Activated naive CD4-positive, alpha-beta T cell treated with anti-CD3 and anti-CD28 coated beads, Interleukin-2, amount 50 U/mL, for 72 hours (primary cell): ENCODE measurements at regions not wholly inside any gene's neighbourhood (a gene's known extent, or its start where the extent isn't known, plus 50 kb on each side); places are given as distances from the start of the nearest gene placed in this dataset.

Experiments used
- ATAC-seq, 2 donors: fragments of 150-1000 bp; cut with Tn5 transposase; 2 replicates each; pipeline ENCODE4 v1.10.0; 2021; ENCODE audit warnings: mild to moderate bottlenecking in 2 of 2, moderate library complexity in 2 of 2
- DNase-seq, 2 donors: peaks; one replicate each; pipeline ENCODE4 v3.0.0; 2021 to 2022; ENCODE audit warnings: low spot score in 2 of 2
- H3K27ac Mint-ChIP-seq, 2 donors: one replicate each; pipeline ENCODE4 v1.8.0; 2022; ENCODE audit warnings: mild to moderate bottlenecking in 2 of 2, mixed read lengths in 2 of 2
- H3K36me3 Mint-ChIP-seq, 2 donors: one replicate each; pipeline ENCODE4 v1.8.0; 2022; ENCODE audit warnings: mixed read lengths in 2 of 2
- H3K9me3 Mint-ChIP-seq, 2 donors: one replicate each; pipeline ENCODE4 v1.8.0; 2022; ENCODE audit warnings: mixed read lengths in 2 of 2

- ATAC-seq (no peak), DNase-seq (no peak)
- H3K36me3 Mint-ChIP-seq, result no peaks in the 10 kb centered on the region
- no peaks in the 10 kb centered on the region for H3K9me3 Mint-ChIP-seq
- H3K27ac Mint-ChIP-seq, result no peak overlapping the region
Measured at GRCh38 chr15:93451265-93451664, 362.3 kb upstream of the RGMA start.

- ATAC-seq, result no peak
- no peak for DNase-seq
- Mint-ChIP-seq H3K27ac (no peak overlapping the region), H3K9me3 (no peaks in the 10 kb centered on the region), H3K36me3 (no peaks in the 10 kb centered on the region)
Measured at GRCh38 chr15:93449798-93450197, 360.8 kb upstream of the RGMA start.

- no peak for DNase-seq
- H3K36me3 Mint-ChIP-seq, result no peaks in the 10 kb centered on the region
- no peak overlapping the region for H3K27ac Mint-ChIP-seq
- ATAC-seq, result no peak
- H3K9me3 Mint-ChIP-seq, result peaks cover 0 to 4% of the 10 kb centered on the region in 2 donors
Measured at GRCh38 chr15:93438310-93438709, 349.3 kb upstream of the RGMA start.

GRCh38 chr15:93432474-93432873, 343.5 kb upstream of the RGMA start:
- no peak for ATAC-seq
- no peak overlapping the region for H3K27ac Mint-ChIP-seq
- H3K36me3 Mint-ChIP-seq, result no peaks in the 10 kb centered on the region
- no peak for DNase-seq
- peaks cover 0 to 4% of the 10 kb centered on the region in 2 donors for H3K9me3 Mint-ChIP-seq

GRCh38 chr15:93428807-93429351, 339.9 kb upstream of the RGMA start:
- H3K27ac Mint-ChIP-seq, result no peak overlapping the region
- H3K36me3 Mint-ChIP-seq, result no peaks in the 10 kb centered on the region
- DNase-seq (no peak), ATAC-seq (no peak)
- no peaks in the 10 kb centered on the region for H3K9me3 Mint-ChIP-seq

- H3K9me3 Mint-ChIP-seq, result no peaks in the 10 kb centered on the region
- DNase-seq, result no peak
- no peaks in the 10 kb centered on the region for H3K36me3 Mint-ChIP-seq
- ATAC-seq, result no peak
- H3K27ac Mint-ChIP-seq, result no peak overlapping the region
Measured at GRCh38 chr15:93428150-93428549, 339.1 kb upstream of the RGMA start.

GRCh38 chr15:93424131-93424530, 335.1 kb upstream of the RGMA start:
- H3K9me3 Mint-ChIP-seq, result no peaks in the 10 kb centered on the region
- no peaks in the 10 kb centered on the region for H3K36me3 Mint-ChIP-seq
- no peak overlapping the region for H3K27ac Mint-ChIP-seq
- no peak for DNase-seq
- no peak for ATAC-seq

- H3K36me3 Mint-ChIP-seq, result no peaks in the 10 kb centered on the region
- no peak for DNase-seq
- H3K27ac Mint-ChIP-seq, result no peak overlapping the region
- no peak for ATAC-seq
- no peaks in the 10 kb centered on the region for H3K9me3 Mint-ChIP-seq
Measured at GRCh38 chr15:93422476-93422875, 333.5 kb upstream of the RGMA start.

GRCh38 chr15:93420477-93420876, 331.5 kb upstream of the RGMA start:
- peak overlapping the region in 1 of 2 donors; percentile 45 for H3K27ac Mint-ChIP-seq
- ATAC-seq (no peak), DNase-seq (no peak)
- H3K9me3 Mint-ChIP-seq, result no peaks in the 10 kb centered on the region
- no peaks in the 10 kb centered on the region for H3K36me3 Mint-ChIP-seq

- ATAC-seq, result no peak
- Mint-ChIP-seq H3K9me3 (no peaks in the 10 kb centered on the region), H3K36me3 (no peaks in the 10 kb centered on the region), H3K27ac (peak overlapping the region in 1 of 2 donors; percentile 45)
- DNase-seq, result no peak
Measured at GRCh38 chr15:93420050-93420452, 331.0 kb upstream of the RGMA start.

- H3K27ac Mint-ChIP-seq, result no peak overlapping the region
- no peaks in the 10 kb centered on the region for H3K9me3 Mint-ChIP-seq
- ATAC-seq, result no peak
- H3K36me3 Mint-ChIP-seq, result no peaks in the 10 kb centered on the region
- DNase-seq, result no peak
Measured at GRCh38 chr15:93418566-93418965, 329.6 kb upstream of the RGMA start.

GRCh38 chr15:93417631-93418030, 328.6 kb upstream of the RGMA start:
- Mint-ChIP-seq H3K9me3 (no peaks in the 10 kb centered on the region), H3K36me3 (no peaks in the 10 kb centered on the region), H3K27ac (peak overlapping the region in 1 of 2 donors; percentile 7)
- ATAC-seq, result no peak
- DNase-seq, result no peak

- Mint-ChIP-seq H3K36me3 (no peaks in the 10 kb centered on the region), H3K9me3 (no peaks in the 10 kb centered on the region), H3K27ac (no peak overlapping the region)
- no peak for DNase-seq
- ATAC-seq, result no peak
Measured at GRCh38 chr15:93417156-93417555, 328.1 kb upstream of the RGMA start.

GRCh38 chr15:93415576-93415975, 326.6 kb upstream of the RGMA start:
- H3K27ac Mint-ChIP-seq, result no peak overlapping the region
- DNase-seq (no peak), ATAC-seq (no peak)
- H3K9me3 Mint-ChIP-seq, result no peaks in the 10 kb centered on the region
- no peaks in the 10 kb centered on the region for H3K36me3 Mint-ChIP-seq

GRCh38 chr15:93414576-93415231, 325.7 kb upstream of the RGMA start:
- DNase-seq (no peak), ATAC-seq (no peak)
- no peaks in the 10 kb centered on the region for H3K36me3 Mint-ChIP-seq
- no peak overlapping the region for H3K27ac Mint-ChIP-seq
- H3K9me3 Mint-ChIP-seq, result no peaks in the 10 kb centered on the region

GRCh38 chr15:93413745-93414144, 324.7 kb upstream of the RGMA start:
- no peak for DNase-seq
- no peak overlapping the region for H3K27ac Mint-ChIP-seq
- H3K36me3 Mint-ChIP-seq, result no peaks in the 10 kb centered on the region
- no peaks in the 10 kb centered on the region for H3K9me3 Mint-ChIP-seq
- ATAC-seq, result no peak

GRCh38 chr15:93399121-93399520, 310.1 kb upstream of the RGMA start:
- Mint-ChIP-seq H3K27ac (no peak overlapping the region), H3K9me3 (peaks cover 0 to 4% of the 10 kb centered on the region in 2 donors), H3K36me3 (no peaks in the 10 kb centered on the region)
- ATAC-seq (no peak), DNase-seq (no peak)

- Mint-ChIP-seq H3K27ac (no peak overlapping the region), H3K9me3 (peaks cover 0 to 5% of the 10 kb centered on the region in 2 donors), H3K36me3 (no peaks in the 10 kb centered on the region)
- ATAC-seq (no peak), DNase-seq (no peak)
Measured at GRCh38 chr15:93389211-93389610, 300.2 kb upstream of the RGMA start.
